HG03108 (cell line): ENCODE measurements at regions not wholly inside any gene's neighbourhood (a gene's known extent, or its start where the extent isn't known, plus 50 kb on each side); places are given as distances from the start of the nearest gene placed in this dataset.
"Not testable (repeated sequence)": the region's sequence is repeated elsewhere in the genome, so short reads cannot be mapped to it uniquely, and the experiment has no call there.

Experiments
- ATAC-seq: cut with Tn5 transposase; IDR thresholded peaks from one replicate; pipeline ENCODE4 v1.9.1; 2021; ENCODE audit warnings: moderate library complexity; ENCODE audit not compliant: unreplicated experiment

- not testable (repeated sequence) for ATAC-seq
Measured at GRCh38 chr7:106713452-106713851, 52.5 kb upstream of the CCDC71L start.

GRCh38 chr7:106714590-106715442 lies 53.9 kb upstream of the CCDC71L start:
- not testable (repeated sequence) for ATAC-seq

- no peak for ATAC-seq
Measured at GRCh38 chr7:106715730-106716129, 54.8 kb upstream of the CCDC71L start.

GRCh38 chr7:106717254-106717954 lies 56.4 kb upstream of the CCDC71L start:
- no peak for ATAC-seq

DNA sequence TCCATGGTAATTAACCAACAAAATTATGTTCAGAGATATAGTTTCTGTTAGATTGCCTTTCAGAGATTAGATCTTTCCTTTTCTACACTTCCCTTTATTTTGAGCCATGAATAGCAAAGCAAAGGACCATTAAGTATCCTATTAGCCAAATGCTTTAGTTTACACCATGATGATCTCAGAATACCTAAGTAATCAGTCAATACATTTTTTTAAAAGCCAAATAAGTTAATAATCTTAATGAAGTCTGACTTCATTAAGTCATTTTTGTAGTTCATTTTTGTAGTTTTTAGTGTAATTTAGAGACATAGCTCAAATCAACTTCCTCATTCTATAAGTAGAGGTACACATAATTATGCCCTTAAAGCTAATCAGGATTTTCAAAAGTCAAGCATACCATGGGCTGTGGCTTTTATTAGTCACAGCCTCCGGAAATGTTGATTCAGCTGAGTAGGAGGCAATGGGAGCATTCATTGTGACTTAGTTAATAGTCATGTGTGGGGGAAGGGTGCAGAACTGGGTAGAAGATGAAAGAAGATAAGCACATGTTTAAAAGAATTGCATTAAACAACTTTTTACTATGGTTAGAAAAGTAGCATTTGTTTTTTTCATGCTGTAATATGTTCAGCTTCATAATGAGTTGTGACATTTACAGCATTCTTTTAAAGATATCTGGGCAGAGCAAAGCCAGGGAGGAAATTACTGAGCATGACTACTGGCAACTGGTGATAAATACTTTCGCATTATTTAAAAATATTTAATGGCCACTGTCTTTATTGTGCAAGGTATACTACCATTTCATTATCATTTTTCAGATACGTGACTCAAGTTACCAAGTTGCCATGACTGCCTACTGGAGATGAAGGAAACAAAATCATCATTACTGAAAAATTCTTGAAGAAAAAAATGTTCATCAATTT lies 57.3 kb upstream of the CCDC71L start:
- ATAC-seq: peak; percentile 86

GRCh38 chr7:106720641-106721040 lies 59.7 kb upstream of the CCDC71L start:
- ATAC-seq: no peak

DNA sequence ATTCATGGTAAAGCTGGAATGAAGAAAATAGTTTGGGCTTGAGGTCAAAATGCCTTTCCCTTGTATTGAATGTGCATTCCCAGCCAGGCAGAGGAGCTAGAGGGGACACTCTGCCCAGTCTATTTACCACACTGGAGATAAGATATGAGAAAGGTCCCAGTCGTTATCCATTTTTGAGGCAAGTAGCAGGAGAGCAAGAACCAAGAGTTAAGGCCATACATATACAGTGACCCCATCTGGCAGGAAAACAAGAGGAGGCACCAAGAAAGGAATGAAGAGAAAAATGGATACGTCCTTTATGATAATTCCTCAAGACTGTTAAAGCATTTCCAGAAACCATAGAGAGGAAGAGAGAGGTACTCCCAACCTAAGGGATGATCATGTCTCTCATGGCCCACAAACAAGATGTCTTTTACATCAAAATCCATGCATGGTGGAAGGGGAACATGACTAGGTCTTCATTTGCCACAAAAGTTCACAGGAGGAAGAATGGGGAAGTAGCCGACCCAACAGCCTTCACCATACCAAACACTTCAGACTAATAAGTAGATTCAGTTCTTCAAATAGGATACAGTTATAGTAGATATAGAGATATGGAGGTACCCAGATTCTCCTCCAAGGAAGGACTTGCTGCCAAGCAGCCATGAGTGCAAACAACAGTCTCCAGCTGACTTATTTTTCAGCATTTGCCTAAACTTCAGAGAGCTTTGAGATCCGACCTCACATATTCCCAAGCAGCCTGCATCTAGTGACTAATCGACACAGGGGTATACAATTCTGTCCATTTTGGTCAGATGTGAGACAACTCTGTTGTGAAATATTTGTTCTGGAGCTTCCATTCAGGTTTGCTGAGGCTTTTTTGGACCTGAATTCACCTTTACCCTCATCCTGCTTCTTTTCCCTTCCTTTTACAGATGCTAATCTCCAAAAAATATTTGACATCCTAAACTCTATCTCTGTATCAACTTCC lies 61.1 kb upstream of the CCDC71L start:
- no peak for ATAC-seq

GRCh38 chr7:106723398-106723797 lies 62.4 kb upstream of the CCDC71L start:
- no peak for ATAC-seq

- ATAC-seq: no peak
Measured at GRCh38 chr7:106729720-106730385, 68.9 kb upstream of the CCDC71L start.

- peak; percentile 88 for ATAC-seq
Measured at GRCh38 chr7:106731187-106731586, 70.2 kb upstream of the CCDC71L start.

GRCh38 chr7:106731646-106732444 lies 70.9 kb upstream of the CCDC71L start:
- ATAC-seq: no peak

DNA sequence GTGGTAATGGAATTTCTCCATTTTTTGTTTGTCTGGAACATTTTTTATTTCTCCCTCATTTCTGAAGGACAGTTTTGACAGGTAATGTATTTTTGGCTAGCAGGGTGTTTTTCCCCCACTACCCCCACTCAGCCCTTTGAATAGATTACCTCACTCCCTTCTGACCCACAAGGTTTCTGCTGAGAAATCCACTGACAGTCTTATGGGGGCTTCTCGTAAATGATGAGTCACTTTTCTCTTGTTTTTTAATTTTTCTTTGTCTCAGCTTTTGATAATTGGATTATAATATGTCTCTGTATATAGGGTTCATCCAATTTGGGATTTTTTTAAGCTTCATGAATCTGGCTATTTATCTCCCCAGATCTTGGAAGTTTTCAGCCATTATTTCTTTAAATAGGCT lies 74.7 kb upstream of the CCDC71L start:
- ATAC-seq: no peak

GRCh38 chr7:106736123-106736507 lies 75.2 kb upstream of the CCDC71L start:
- no peak for ATAC-seq

- ATAC-seq: peak; percentile 55
Measured at GRCh38 chr7:106736508-106737201, 75.7 kb upstream of the CCDC71L start.

DNA sequence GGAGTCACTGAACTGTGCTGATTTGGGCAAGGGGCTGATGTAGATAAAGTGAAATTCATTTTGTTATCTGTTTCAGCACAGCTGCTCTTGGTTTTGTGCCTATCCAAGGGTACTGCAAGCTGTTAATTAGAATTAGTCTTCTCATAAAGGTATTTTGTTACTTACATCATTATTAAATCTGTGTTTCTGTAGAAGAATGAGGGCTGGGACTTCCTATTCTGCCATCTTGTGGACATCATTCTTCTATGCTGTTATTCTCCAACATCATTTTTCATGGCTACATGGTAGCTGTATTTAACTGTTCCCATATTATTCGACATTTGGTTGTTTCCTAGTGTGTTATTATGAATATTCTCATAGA lies 76.2 kb upstream of the CCDC71L start:
- no peak for ATAC-seq

DNA sequence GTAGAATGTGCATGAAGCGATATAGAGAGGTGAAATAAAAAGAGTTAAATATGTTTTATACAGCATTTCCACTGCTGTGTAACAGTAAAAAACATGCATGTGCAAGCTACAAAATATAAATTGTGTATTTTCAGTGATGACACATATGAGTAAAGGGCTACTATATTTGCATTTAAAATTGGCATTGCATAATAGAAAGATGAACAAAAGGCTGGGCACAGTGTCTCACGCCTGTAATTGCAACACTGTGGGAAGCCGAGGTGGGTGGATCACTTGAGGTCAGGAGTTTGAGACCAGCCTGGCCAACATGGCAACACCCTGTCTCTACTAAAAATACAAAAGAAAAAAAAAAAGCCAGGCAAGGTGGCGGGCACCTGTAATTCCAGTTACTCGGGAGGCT lies 79.8 kb upstream of the CCDC71L start:
- no peak for ATAC-seq

- no peak for ATAC-seq
Measured at GRCh38 chr7:106744563-106745091, 83.7 kb upstream of the CCDC71L start.

- not testable (repeated sequence) for ATAC-seq
Measured at GRCh38 chr7:106747301-106747700, 86.3 kb upstream of the CCDC71L start.
